GM18499 (cell line): ENCODE measurements at regions not wholly inside any gene's neighbourhood (a gene's known extent, or its start where the extent isn't known, plus 50 kb on each side); places are given as distances from the start of the nearest gene placed in this dataset.
"Not testable (repeated sequence)": the region's sequence is repeated elsewhere in the genome, so short reads cannot be mapped to it uniquely, and the experiment has no call there.

Source experiments
- ATAC-seq: cut with Tn5 transposase; IDR thresholded peaks from one replicate; pipeline ENCODE4 v1.9.1; 2021; ENCODE audit warnings: moderate number of reproducible peaks; ENCODE audit not compliant: insufficient read depth, unreplicated experiment

DNA sequence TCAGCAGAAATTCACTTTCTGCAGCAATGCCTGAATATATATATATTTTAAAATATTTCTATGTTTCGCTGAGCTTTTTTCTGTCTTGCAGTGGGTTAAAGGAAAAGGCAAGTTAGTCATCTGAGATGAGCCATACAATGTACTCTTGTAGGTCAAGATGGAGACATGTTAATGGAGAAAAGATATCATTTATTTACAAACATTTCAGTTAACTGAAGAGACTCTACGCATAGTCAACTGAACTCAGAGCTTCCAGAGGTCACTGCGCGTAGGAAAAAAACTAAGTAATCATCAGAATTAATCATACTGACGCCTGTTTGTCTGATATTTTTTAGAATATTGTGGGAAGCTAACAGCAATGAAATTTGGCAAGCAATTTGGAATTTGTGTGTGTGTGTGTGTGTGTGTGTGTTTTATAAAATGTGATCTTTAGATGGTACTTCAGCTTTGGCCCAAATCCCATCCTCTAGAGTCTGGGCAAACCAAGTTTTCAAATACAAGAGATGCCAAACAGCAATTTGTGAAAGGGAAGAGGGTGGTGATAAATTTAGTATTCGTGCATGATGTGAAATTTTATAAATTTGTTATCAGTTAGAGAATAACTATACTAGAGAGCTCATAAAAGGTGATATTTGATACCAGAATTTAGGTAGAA is 193.9 kb upstream of the AGR3 start:
- ATAC-seq: no peak

DNA sequence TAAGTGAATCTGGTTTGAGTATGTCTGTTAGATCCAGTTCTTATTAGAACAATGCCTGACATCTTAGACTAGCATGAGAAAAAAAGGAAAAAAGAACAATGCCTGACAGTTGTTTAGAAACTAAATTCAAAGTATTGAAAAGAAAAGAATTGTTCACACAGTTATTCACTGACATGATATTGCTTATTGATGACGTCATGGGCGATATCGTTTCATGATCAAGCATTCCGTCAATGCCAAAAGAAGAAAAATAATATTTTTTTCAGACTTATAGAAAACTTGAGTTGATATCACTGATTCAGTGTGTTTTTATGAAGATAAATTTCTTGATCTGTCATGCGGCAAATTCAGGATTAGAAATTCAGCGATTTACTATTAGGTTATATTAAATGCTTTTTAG is 196.5 kb upstream of the AGR3 start:
- no peak for ATAC-seq

DNA sequence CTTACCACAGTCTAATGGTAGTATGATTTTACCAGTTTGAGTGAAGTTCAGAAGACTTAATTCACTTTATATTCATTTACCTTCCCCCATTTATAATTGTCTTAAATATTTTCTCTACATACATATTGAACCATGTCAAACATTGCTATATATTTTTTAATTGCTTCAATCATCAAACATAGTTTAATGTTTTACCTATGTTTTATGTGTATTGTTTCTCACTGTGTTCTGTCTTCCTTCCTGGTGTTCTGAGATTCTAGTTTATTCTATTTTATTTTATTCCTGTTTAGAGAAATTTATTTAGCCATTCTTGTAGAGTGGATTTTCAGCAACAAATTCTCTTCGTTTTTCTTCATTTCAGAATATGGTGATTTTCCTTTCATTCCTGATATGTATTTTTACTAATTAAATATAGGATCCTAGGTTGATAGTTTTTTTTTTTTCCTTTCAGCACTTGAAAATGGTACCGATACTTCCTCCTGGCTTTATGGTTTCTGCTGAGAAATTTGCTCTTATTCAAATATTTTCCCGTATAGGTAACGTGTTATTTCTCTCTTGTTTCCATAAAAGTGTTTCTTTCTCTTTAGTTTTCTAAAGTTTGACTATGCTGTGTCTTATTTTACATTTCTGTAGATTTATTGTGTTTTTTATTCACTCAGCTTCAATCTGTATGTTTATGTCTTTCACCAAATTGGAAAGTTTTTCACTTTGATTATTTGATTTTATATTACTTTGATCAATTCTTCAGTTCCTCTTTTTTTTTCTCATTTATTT is 201.8 kb upstream of the AGR3 start:
- no peak for ATAC-seq

DNA sequence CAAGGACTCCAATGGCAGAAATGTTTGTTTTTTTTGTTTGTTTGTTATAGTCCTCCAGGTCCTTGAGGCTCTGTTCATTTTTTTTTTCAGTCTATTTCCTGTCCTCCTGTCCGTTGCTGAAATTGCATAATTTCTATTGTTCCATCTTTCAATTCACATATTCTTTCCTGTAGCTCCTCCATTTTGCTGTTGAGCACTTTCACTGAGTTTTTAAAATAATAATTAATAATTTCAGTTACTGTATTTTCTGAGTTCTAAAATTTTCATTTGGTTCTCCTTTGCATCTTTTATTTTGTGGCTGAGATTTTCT is 202.3 kb upstream of the AGR3 start:
- ATAC-seq: no peak

DNA sequence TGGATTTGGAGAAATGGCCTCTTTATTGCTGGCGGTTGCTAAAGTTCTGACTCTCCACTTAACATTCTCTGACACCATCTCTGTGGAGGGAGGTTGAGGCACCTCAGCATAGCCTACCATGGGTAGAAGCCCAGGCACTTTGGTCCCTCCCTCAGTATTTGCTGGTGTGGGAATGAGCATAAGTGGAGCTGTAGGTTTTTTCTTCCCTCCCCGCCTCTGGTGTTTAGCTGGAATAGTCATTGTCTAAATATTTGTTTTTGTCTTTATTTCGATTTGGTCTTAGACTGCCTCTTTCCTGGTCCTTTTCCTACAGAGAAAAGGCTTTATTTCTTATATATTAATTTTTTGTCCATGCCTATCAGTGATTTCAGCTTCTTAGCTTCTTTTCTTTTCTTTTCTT is 203.4 kb upstream of the AGR3 start:
- no peak for ATAC-seq

DNA sequence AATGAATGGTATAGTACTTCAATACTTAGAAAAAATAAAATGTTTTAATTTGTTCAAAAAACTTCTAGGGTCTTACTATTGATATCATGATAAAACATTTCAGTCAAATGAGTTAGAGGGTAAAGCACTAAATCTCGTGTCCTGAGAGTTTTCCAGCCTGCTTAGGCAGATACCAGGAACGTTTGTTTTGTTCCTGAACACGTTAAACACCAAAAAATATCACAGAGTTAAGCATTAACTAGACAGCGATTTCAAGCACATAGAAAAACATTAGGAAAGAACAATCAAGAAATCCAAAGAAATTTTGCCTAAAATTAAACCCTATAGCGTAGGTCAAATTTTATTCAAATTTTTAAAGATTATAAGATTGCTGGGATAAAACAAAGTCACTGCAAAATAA is 204.6 kb upstream of the AGR3 start:
- no peak for ATAC-seq

DNA sequence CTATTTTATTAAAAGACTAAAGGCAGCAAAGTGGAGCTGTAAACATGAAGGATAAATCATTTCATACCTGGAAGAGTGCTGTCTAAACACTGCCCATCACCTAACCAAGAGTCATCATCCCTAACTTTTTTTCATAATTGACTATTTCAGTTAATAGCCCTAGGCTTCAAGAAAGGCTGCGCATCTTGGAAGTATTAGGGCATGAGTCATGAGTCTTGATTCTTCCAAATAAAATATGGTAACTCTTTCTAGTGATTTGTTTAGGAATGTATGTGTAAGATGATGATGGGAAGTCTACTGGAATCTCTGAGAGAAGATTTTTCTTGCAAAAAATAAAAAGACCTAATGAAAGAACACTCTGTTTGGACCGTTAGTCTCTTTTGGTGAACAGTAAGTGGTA is 207.7 kb upstream of the AHR start:
- no peak for ATAC-seq

DNA sequence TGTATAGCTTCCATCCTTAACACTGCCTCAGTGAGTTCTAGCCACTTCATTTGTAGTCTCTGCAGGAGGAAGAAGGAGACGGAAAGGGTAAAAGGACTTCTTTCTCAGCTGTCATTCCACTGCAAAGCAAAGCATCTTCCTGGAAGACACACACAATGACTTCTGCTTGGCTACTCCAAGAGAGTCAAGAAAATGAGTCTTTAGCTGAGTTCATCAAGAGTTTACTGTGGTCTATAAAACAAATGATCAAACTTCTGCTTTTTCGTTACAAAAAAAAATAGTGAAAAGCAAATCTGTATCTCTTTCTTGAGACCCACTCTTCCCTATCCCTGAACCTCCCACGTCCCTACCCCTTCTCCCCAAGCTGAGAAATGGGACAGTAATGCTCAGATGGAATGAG is 205.0 kb upstream of the AHR start:
- ATAC-seq: no peak

DNA sequence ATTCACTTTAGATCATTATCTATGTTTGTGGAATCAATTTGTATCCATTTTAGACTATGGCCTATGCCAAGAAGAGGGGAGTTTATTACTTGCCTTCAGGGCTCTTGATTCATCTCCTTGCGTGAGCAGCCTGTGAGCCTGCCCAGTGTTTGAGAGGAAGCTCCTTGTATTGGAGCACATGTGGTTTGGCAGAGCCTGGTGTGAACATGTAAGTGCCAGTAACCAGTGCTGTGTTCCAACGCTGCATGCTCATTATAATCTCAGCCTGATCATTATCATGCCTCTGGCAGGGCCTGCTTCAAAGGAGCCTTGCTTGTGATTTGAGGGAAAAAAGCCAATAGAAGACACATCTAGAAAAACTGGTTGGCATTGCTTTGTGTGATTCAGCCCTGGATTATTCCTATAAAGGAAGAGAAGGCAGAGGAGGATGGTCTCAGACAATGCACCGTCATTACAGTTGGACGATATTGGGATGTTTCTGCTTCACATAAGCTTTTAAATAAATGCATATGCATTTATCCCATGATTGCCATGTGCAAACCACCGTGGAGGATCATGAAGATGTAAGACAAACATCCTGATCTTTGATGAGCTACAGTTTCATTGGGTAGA is 203.4 kb upstream of the AHR start:
- no peak for ATAC-seq

DNA sequence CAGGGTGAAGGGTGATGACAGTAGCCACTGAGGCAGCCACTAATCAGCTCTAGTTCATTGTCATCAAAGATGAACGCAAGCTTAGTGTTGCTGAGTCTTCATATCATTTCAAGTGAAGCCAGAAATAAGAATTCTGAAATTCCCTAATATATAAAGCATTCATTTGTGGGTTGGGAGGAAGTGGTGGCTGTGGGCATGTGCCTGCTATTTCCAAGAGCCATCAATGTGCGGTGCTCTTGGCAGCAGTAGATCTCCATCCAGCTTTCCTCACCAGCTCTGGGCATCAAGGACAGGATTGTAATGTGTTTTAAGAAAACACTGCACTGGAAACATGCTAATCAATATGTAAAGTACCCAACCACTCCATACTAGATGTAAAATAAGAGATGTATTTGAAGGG is 202.5 kb upstream of the AHR start:
- ATAC-seq: no peak

DNA sequence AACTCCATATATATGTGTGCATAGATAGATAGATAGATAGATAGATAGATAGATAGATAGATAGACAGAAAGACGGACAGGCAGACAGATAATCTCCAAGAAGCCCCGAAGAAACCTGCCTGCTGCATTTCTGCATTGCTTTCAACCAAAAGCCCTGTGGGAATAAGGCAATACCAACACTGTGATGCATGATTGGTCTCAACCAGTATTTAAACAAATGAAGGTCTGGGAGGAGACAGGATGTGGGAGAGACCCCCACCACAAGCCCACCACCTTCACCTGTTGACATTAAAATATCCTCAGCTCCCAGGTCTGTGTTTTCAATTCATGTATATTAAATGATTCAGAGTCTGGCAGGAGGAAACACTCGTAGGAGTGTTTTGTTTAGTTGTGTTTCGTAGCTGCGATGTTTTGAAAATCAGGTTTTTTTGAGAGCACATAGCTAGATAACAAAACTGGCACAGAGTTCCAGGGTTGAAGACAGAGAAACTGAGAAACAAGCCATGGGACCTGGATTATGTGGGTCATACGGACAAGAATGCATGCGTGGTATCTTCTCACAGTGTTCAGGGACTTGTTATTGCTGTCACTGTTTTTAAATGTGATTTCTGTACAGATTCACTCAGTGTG is 200.7 kb upstream of the AHR start:
- ATAC-seq: no peak

DNA sequence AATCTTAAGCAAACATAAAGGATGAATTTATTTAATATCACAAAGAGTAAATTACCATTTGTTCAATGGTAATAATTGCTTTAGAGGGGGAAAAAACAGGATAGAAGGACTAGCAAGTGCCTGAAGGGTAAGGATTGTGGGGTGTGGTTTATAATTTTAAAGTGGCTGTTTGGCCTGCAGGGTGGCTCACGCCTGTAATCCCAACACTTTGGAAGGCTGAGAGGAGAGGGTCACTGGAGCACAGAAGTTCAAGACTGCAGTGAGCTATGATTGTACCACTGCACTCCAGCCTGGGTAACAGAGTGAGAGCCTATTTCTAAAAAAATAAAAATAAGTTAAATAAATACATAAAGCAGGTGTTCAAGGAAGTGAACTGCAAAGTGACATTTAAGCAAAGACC is 199.9 kb upstream of the AHR start:
- no peak for ATAC-seq

DNA sequence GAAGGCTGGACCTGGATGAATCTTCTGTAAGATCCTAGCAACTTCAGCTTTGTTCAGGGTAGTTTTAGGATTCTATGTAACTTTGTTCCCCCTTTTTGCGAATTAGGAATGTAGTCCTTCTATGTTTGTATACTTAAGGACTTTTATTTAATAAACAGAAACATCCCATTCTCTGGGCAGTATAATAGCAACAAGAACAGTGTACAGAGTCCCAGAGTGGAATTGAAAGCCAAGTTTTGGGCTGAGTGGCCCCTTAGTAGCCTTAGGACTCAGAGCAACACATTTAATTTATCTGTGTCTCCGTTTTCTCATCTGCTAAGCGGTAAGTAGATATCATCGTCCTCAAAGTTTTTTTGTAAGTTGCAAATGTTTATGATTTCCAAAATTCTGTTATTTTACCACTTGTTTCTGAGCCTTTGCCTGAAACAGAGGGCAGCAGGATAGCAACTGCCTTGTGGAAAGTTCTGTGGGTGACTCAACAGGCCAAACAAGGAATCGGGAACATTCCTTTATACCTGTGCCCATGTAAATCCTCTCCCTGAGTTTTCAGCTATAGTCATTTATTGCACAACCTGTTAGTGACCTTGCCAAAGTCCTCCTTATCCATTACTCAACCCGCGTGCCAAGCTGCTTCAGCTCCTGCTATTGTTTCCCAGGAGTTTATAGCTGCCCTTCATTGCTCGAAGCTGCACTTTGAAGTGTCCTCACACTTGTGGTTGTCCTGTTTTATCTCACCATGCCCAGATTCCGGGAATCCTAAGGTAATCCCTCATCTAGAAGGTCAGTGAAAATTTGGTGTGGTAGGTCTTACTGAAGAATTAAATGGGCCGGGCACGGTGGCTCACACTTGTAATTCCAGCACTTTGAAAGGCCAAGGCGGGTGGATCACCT is 199.1 kb upstream of the AHR start:
- ATAC-seq: no peak

DNA sequence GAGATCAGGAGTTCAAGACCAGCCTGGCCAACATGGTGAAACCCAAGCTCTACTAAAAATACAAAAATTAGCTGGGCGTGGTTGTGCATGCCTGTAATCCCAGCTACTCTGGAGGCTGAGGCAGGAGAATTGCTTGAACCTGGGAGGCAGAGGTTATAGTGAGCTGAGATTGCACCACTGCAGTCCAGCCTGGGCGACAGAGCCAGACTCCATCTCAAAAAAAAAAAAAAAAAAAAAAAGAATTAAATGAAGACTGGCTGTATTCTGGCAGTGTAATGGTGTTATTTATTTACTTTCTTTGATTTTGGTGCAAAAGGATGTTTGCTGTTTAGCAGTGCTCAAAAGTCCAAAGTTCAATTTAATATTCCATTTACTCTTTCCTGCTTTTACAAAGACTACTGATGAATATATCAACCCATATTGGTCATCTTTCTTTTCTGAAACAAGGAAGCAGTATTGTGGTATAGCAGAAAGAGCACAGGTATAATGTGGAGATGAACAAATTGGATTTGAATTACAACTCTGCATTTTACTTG is 198.4 kb upstream of the AHR start:
- not testable (repeated sequence) for ATAC-seq

DNA sequence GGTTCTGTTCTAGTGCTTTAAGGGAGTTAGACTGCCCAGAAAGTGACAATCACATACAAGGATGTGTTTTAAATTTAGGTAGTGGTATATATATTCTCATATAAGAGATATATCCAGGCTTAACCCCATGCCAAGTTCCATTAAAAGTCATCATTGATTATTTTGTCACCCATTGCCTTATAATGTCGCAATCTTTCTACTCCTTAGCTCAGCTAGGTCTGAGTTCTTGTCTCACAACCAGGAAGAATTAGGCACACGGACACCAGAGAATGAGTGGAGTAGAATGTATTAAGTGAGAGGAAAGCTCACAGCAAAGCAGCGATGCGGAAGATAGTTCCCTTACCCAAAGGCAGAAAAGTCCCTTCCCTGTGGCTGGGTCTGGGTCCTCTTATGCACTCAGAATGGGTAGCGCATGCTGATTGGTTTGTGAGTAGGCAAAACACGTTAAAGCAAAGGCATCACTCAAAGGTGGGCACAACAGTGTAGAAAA is 197.2 kb upstream of the AHR start:
- no peak for ATAC-seq

DNA sequence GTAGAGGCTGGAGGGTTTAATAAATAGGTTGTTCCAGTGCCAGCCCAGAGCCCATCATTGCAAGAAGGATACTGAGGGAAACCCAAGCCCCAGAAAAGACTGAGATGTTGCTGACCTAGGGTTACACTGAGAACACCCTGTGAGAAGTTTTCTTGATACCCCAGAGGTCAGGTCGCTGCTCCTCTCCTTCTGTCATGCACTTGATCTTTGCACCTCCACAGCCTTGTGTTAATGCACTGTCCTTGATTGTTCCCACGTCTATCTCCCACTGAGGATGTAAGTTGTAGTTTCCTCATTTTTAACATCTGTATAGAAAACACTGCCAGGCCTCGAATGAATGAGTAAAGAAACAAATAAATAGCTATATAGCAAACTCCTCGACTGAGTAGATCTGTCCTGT is 195.3 kb upstream of the AHR start:
- ATAC-seq: no peak

DNA sequence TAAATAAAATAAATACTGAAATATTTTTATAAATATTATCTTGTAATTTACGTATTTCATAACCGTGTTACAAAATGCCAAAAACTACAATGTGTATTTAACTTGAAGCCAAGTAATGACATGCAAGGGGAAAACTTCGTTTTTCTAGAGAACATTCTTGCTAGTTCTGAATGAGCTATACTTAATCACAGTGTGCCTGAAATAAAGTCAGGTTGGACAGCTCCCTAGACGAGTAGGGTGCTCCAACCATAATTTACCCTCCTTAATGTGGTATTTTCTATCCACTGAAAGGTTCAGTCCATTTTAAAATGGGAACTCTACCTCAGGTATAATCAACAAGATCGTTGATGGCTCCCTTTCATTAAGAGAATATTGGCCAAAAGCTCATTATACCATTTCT is 194.5 kb upstream of the AHR start:
- no peak for ATAC-seq

DNA sequence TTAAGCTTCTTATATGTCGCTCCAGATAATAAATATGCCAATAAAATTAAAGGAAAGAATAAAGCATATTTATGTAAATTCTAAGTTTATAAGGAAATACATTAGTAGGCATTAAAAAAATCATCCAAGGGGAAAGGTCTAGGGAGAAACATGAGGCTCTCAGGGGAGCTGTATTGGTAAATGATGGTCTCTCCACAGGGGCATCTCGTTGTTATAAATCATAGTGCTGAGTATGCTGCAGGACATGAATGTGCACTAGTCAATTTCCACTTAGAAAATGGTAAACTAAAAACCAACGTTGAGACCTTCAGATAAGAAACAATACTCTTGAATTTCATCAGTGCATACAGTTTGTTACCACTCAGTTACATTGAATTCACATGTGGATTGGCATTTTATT is 194.0 kb upstream of the AHR start:
- ATAC-seq: no peak

DNA sequence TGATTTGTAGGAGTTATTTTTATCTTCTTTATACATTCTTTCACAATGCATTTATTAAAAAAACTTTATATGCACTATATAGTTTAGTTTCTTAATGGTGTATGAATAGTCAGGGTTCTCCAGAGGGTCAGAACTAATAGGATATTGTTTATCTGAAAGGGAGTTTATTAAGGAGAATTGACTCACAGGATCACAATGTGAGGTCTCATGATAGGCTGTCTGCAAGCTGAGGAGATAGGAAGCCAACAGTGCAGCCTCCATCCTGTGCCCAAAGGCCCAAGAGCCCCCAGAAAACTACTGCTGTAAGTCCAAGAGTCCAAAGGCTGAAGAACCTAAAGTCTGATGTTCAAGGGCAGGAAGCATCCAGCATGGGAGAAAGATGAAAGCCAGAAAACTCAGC is 192.8 kb upstream of the AHR start:
- no peak for ATAC-seq

DNA sequence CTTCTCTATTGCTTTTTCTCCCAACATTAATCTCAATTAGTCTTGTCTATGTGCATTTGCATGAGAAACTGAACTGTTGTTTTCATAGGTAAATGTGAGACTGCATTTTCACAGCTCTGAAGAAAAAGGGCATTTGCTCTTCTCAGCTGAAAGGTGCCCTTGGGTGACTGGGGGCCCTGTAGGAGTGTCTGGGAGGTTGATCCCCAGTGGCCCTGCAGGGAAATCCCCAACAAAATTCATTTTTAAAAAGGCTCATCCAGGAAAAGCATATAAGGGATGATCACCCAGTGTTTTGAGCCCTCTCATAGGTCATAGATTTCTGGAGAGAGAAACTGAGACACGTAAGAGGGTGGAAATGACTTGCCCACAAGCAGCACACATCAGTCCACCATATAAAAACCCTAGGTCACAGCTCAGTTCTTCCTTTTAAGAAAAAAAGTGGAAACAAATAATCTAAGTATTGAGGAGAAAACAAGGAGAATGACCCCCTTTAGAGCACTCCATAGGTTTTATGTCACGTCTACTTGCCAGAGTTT is 190.3 kb upstream of the AHR start:
- no peak for ATAC-seq
